ENCODE measurements at regions not wholly inside any gene's neighbourhood (a gene's known extent, or its start where the extent isn't known, plus 50 kb on each side); places are given as distances from the start of the nearest gene placed in this dataset.

DNA sequence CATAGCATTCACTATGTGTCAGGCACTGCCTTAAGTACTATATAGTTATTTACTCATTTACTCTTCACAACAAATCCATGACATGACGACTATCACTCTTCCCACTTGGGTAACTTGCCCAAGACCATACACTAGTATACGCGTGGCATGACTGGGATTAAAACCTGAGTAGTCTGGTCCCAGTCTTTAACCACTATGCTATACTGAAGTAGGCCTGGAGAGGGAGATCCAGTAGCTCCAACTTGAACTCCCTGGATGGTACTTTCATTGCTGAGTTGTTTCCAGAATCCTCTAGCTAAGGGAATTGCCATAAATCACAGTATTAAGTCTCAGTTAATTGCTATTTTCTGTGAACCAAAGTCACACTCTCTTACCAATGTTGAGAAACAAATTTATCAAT is 116.2 kb upstream of the LSAMP start:
- H3K9ac ChIP-seq (ENCODE audit: low read depth, low read length) = no peak overlapping the region
- no peaks in the 10 kb centered on the region for H3K9me3 ChIP-seq (ENCODE audit: insufficient read depth, low read length, severe bottlenecking)
- no peak overlapping the region for H3K4me3 ChIP-seq (ENCODE audit: low read depth in 1 of 2, low read length in 2 of 2)
- no peaks in the 10 kb centered on the region for H3K36me3 ChIP-seq (ENCODE audit: insufficient read depth, low read length)
- no peaks in the 10 kb centered on the region for H3K27me3 ChIP-seq (ENCODE audit: insufficient read depth, low read length, poor library complexity)
- no peak for DNase-seq
- no peak overlapping the region for H3K27ac ChIP-seq (ENCODE audit: low read length)
- ATAC-seq (ENCODE audit: insufficient read depth, low read depth) = no peak
- H2AFZ ChIP-seq (ENCODE audit: low read depth, low read length) = no peak overlapping the region
- no peaks in the 10 kb centered on the region for H3K4me1 ChIP-seq (ENCODE audit: insufficient read depth, low read length)
- H3K4me2 ChIP-seq (ENCODE audit: insufficient read depth, low read length) = no peak overlapping the region
- no peaks in the 10 kb centered on the region for H4K20me1 ChIP-seq (ENCODE audit: insufficient read depth, low read length)
- H3K79me2 ChIP-seq (ENCODE audit: insufficient read depth, low read length) = no peaks in the 10 kb centered on the region
- TF ChIP-seq EZH2 (IDR thresholded peaks at IDR 0.05; ENCODE audit: borderline replicate concordance, low read depth, low read length, severe bottlenecking) = no peak
- TF ChIP-seq, protein P1, sequence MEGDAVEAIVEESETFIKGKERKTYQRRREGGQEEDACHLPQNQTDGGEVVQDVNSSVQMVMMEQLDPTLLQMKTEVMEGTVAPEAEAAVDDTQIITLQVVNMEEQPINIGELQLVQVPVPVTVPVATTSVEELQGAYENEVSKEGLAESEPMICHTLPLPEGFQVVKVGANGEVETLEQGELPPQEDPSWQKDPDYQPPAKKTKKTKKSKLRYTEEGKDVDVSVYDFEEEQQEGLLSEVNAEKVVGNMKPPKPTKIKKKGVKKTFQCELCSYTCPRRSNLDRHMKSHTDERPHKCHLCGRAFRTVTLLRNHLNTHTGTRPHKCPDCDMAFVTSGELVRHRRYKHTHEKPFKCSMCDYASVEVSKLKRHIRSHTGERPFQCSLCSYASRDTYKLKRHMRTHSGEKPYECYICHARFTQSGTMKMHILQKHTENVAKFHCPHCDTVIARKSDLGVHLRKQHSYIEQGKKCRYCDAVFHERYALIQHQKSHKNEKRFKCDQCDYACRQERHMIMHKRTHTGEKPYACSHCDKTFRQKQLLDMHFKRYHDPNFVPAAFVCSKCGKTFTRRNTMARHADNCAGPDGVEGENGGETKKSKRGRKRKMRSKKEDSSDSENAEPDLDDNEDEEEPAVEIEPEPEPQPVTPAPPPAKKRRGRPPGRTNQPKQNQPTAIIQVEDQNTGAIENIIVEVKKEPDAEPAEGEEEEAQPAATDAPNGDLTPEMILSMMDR (IDR thresholded peaks at IDR 0.05; ENCODE audit: borderline replicate concordance, extremely low read depth, low read length, poor library complexity, severe bottlenecking) = no peak

DNA sequence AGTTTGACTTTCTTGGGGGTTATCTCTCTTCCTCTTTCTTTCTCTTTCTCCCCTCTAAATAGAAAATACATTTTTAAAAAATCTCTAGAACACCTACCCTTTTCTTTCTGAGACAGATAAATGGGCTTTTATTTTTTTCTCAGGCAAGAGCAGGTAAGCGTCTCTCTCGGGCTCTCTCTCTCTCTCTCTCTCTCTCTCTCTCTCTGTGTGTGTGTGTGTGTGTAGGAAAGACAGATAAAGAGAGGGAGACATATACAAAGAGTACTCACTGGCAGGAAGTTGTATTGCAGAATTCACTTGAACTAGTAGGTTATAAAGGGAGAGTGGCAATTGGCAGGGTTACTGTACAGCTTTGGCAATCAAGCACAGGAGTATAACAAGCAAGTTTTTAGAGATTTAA is 118.1 kb upstream of the LSAMP start:
- H3K27ac ChIP-seq (ENCODE audit: low read length) = no peak overlapping the region
- ATAC-seq (ENCODE audit: insufficient read depth, low read depth) (no peak), DNase-seq (no peak)
- H3K4me2 ChIP-seq (ENCODE audit: insufficient read depth, low read length) = no peak overlapping the region
- no peaks in the 10 kb centered on the region for H3K4me1 ChIP-seq (ENCODE audit: insufficient read depth, low read length)
- H4K20me1 ChIP-seq (ENCODE audit: insufficient read depth, low read length) = no peaks in the 10 kb centered on the region
- no peaks in the 10 kb centered on the region for H3K27me3 ChIP-seq (ENCODE audit: insufficient read depth, low read length, poor library complexity)
- H2AFZ ChIP-seq (ENCODE audit: low read depth, low read length) = no peak overlapping the region
- H3K9me3 ChIP-seq (ENCODE audit: insufficient read depth, low read length, severe bottlenecking) = no peaks in the 10 kb centered on the region
- no peak overlapping the region for H3K9ac ChIP-seq (ENCODE audit: low read depth, low read length)
- H3K36me3 ChIP-seq (ENCODE audit: insufficient read depth, low read length) = no peaks in the 10 kb centered on the region
- no peaks in the 10 kb centered on the region for H3K79me2 ChIP-seq (ENCODE audit: insufficient read depth, low read length)
- H3K4me3 ChIP-seq (ENCODE audit: low read depth in 1 of 2, low read length in 2 of 2) = no peak overlapping the region
- TF ChIP-seq, protein P1 (IDR thresholded peaks at IDR 0.05; ENCODE audit: borderline replicate concordance, extremely low read depth, low read length, poor library complexity, severe bottlenecking) = no peak

DNA sequence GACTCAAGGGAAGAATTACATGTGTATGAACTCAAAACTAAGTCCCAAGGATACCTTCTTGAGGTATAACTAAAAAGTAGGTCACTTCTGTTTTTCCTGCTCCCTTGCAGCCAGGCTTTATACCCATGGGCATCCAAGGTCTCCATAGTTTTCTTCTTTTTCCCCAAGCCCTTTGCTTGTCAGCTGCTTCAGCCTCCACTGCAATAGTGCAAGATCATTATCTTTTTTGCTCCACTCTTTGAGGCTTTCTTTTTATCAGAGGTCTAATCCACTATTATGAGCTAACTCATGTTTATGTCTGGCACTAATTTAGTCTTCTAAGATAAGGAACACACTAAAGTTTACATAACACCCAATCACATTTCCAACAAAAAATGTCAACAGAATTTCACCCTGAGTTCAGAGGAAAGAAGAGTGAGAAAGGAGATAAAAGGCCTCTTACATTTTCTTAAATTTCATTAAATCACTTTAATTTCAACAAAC is 121.2 kb upstream of the LSAMP start:
- H3K4me3 ChIP-seq (ENCODE audit: low read depth in 1 of 2, low read length in 2 of 2) = no peak overlapping the region
- no peak for DNase-seq
- H3K79me2 ChIP-seq (ENCODE audit: insufficient read depth, low read length) = no peaks in the 10 kb centered on the region

More for the DNA sequence above, 121.2 kb upstream of the LSAMP start:
- no peak for TF ChIP-seq EZH2 (IDR thresholded peaks at IDR 0.05; ENCODE audit: borderline replicate concordance, low read depth, low read length, severe bottlenecking)
- TF ChIP-seq, protein P1 (IDR thresholded peaks at IDR 0.05; ENCODE audit: borderline replicate concordance, extremely low read depth, low read length, poor library complexity, severe bottlenecking) = no peak
- no peaks in the 10 kb centered on the region for H3K9me3 ChIP-seq (ENCODE audit: insufficient read depth, low read length, severe bottlenecking)
- no peaks in the 10 kb centered on the region for H3K4me1 ChIP-seq (ENCODE audit: insufficient read depth, low read length)
- H3K9ac ChIP-seq (ENCODE audit: low read depth, low read length) = no peak overlapping the region
- H3K36me3 ChIP-seq (ENCODE audit: insufficient read depth, low read length) = no peaks in the 10 kb centered on the region
- H3K27me3 ChIP-seq (ENCODE audit: insufficient read depth, low read length, poor library complexity) = no peaks in the 10 kb centered on the region
- H2AFZ ChIP-seq (ENCODE audit: low read depth, low read length) = no peak overlapping the region
- no peak overlapping the region for H3K27ac ChIP-seq (ENCODE audit: low read length)
- no peak overlapping the region for H3K4me2 ChIP-seq (ENCODE audit: insufficient read depth, low read length)
- no peak for ATAC-seq (ENCODE audit: insufficient read depth, low read depth)
- H4K20me1 ChIP-seq (ENCODE audit: insufficient read depth, low read length) = no peaks in the 10 kb centered on the region

Measured in DND-41 (cell line).